SIG-M5 treated with dmso at 0.1 percent for 504 hours (cell line): ENCODE measurements at regions not wholly inside any gene's neighbourhood (a gene's known extent, or its start where the extent isn't known, plus 50 kb on each side); places are given as distances from the start of the nearest gene placed in this dataset.

Source experiments
- DNase-seq: peaks from one replicate; lab custom pipeline; 2025; ENCODE audit not compliant: unreplicated experiment; lab: John Stamatoyannopoulos, UW

GRCh38 chr14:53810221-53810620 lies 146.4 kb downstream of the BMP4 start:
- DNase-seq, result no peak

- DNase-seq, result no peak
Observed at GRCh38 chr14:53808042-53808441, 148.6 kb downstream of the BMP4 start.

GRCh38 chr14:53807542-53807941 lies 149.1 kb downstream of the BMP4 start:
- no peak for DNase-seq

GRCh38 chr14:53807108-53807507 lies 149.5 kb downstream of the BMP4 start:
- DNase-seq, result no peak

- DNase-seq, result no peak
Observed at GRCh38 chr14:53796734-53797133, 159.9 kb downstream of the BMP4 start.

GRCh38 chr14:53793790-53794505 lies 162.7 kb downstream of the BMP4 start:
- DNase-seq, result no peak

GRCh38 chr14:53792909-53793308 lies 163.7 kb downstream of the BMP4 start:
- DNase-seq, result no peak

- DNase-seq, result no peak
Observed at GRCh38 chr14:53790731-53791500, 165.7 kb downstream of the BMP4 start.

- DNase-seq, result no peak
Observed at GRCh38 chr14:53788566-53788965, 168.1 kb downstream of the BMP4 start.

GRCh38 chr14:53786045-53786444 lies 170.6 kb downstream of the BMP4 start:
- DNase-seq, result no peak

GRCh38 chr14:53784688-53785087 lies 171.9 kb downstream of the BMP4 start:
- no peak for DNase-seq

GRCh38 chr14:53783256-53783655 lies 173.4 kb downstream of the BMP4 start:
- no peak for DNase-seq

- DNase-seq, result no peak
Observed at GRCh38 chr14:53780051-53780555, 176.5 kb downstream of the BMP4 start.

GRCh38 chr14:53779301-53779700 lies 177.3 kb downstream of the BMP4 start:
- no peak for DNase-seq

GRCh38 chr14:53778263-53778662 lies 178.4 kb downstream of the BMP4 start:
- DNase-seq, result no peak

- no peak for DNase-seq
Observed at GRCh38 chr14:53772936-53773335, 183.7 kb downstream of the BMP4 start.

- no peak for DNase-seq
Observed at GRCh38 chr14:53767566-53767965, 189.1 kb downstream of the BMP4 start.

GRCh38 chr14:53766601-53767000 lies 190.0 kb downstream of the BMP4 start:
- no peak for DNase-seq

GRCh38 chr14:53766106-53766505 lies 190.5 kb downstream of the BMP4 start:
- DNase-seq, result no peak

- DNase-seq, result no peak
Observed at GRCh38 chr14:53764846-53765245, 191.8 kb downstream of the BMP4 start.

- no peak for DNase-seq
Observed at GRCh38 chr14:53758141-53758540, 198.5 kb downstream of the BMP4 start.

- DNase-seq, result no peak
Observed at GRCh38 chr14:53757732-53758131, 198.9 kb downstream of the BMP4 start.
